ENCODE measurements at regions not wholly inside any gene's neighbourhood (a gene's known extent, or its start where the extent isn't known, plus 50 kb on each side); places are given as distances from the start of the nearest gene placed in this dataset.

GRCh38 chr5:10876006-10876744, 115.1 kb upstream of the DAP start:
- no peak for DNase-seq (ENCODE audit: low read depth)

- DNase-seq (ENCODE audit: low read depth), result no peak
Measured at GRCh38 chr5:10875201-10875768, 114.3 kb upstream of the DAP start.

GRCh38 chr5:10874541-10874940, 113.5 kb upstream of the DAP start:
- no peak for DNase-seq (ENCODE audit: low read depth)

GRCh38 chr5:10870791-10871190, 109.8 kb upstream of the DAP start:
- no peak for DNase-seq (ENCODE audit: low read depth)

GRCh38 chr5:10868956-10869355, 107.9 kb upstream of the DAP start:
- no peak for DNase-seq (ENCODE audit: low read depth)

GRCh38 chr5:10867389-10868303, 106.6 kb upstream of the DAP start:
- DNase-seq (ENCODE audit: low read depth), result no peak

GRCh38 chr5:10866913-10867312, 105.9 kb upstream of the DAP start:
- no peak for DNase-seq (ENCODE audit: low read depth)

GRCh38 chr5:10863763-10864383, 102.8 kb upstream of the DAP start:
- peak; percentile 42 for DNase-seq (ENCODE audit: low read depth)

- DNase-seq (ENCODE audit: low read depth), result no peak
Measured at GRCh38 chr5:10862085-10862484, 101.1 kb upstream of the DAP start.

GRCh38 chr5:10861423-10861790, 100.4 kb upstream of the DAP start:
- no peak for DNase-seq (ENCODE audit: low read depth)

GRCh38 chr5:10860645-10861422, 99.8 kb upstream of the DAP start:
- no peak for DNase-seq (ENCODE audit: low read depth)

GRCh38 chr5:10860196-10860543, 99.1 kb upstream of the DAP start:
- DNase-seq (ENCODE audit: low read depth), result no peak

GRCh38 chr5:10859393-10860195, 98.6 kb upstream of the DAP start:
- no peak for DNase-seq (ENCODE audit: low read depth)

GRCh38 chr5:10858945-10859344, 97.9 kb upstream of the DAP start:
- DNase-seq (ENCODE audit: low read depth), result no peak

- no peak for DNase-seq (ENCODE audit: low read depth)
Measured at GRCh38 chr5:10858307-10858706, 97.3 kb upstream of the DAP start.

GRCh38 chr5:10857338-10857733, 96.3 kb upstream of the DAP start:
- DNase-seq (ENCODE audit: low read depth), result no peak

GRCh38 chr5:10856683-10857337, 95.8 kb upstream of the DAP start:
- DNase-seq (ENCODE audit: low read depth), result no peak

GRCh38 chr5:10856071-10856470, 95.0 kb upstream of the DAP start:
- no peak for DNase-seq (ENCODE audit: low read depth)

- no peak for DNase-seq (ENCODE audit: low read depth)
Measured at GRCh38 chr5:10854506-10855277, 93.7 kb upstream of the DAP start.

- no peak for DNase-seq (ENCODE audit: low read depth)
Measured at GRCh38 chr5:10853154-10853553, 92.1 kb upstream of the DAP start.

All from stimulated activated CD8-positive, alpha-beta memory T cell treated with anti-CD3 and anti-CD28 coated beads, Interleukin-7, amount 100 ng/mL, for 24 hours (primary cell).